ENCODE measurements at regions not wholly inside any gene's neighbourhood (a gene's known extent, or its start where the extent isn't known, plus 50 kb on each side); places are given as distances from the start of the nearest gene placed in this dataset.

DNA sequence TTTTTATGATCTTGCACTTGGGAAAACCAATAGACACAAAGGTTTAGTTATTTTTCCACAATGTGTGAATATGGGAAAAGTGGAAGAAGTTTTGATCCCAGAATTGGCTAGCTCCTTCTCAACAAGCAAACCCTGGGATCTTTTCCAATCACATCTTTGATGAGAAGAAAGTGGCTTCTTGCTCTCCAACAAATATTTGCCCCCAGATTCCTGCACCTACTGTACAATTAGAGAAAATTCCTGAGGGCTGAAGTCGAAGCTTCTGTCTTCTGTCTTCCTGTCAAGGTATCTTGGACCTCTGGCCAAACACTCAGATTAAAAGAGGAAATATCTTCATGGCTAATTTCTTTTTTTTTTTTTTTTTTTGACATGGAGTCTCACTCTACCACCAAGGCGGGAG, 113.1 kb upstream of the SLC45A1 start:
- no peak for TF ChIP-seq RAD21 (IDR thresholded peaks at IDR 0.05; ENCODE audit: low read depth)
- no peak for TF ChIP-seq CREB1 (IDR thresholded peaks at IDR 0.05; ENCODE audit: low read depth)
- TF ChIP-seq TEAD4 (IDR thresholded peaks at IDR 0.05): no peak
- TF ChIP-seq FOXM1 (IDR thresholded peaks at IDR 0.05; ENCODE audit: borderline replicate concordance, low read depth): no peak
- no peak for TF ChIP-seq YY1 (IDR thresholded peaks at IDR 0.05; ENCODE audit: low read depth)
- no peak for TF ChIP-seq CEBPB (IDR thresholded peaks at IDR 0.05)
- TF ChIP-seq EGR1 (IDR thresholded peaks at IDR 0.05): no peak

DNA sequence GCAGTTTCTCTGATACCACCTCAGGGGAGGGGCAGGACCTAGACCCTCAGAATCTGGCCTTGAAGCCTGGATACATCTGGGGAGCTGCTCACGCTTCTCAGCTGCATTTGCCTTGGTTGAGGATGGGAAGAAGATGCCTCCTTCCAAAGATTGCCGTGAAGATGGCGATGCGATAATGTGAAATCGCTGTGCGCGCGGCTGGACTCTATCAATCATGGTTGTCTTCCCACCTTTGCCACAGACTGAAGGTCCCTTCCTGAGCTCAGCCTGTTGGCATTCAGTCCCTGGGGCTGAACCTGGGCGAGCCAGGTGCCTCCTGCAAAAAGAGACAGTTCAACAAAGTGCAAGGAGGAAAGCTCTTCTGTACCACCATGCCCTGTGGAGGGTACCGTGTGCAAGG, 114.4 kb upstream of the SLC45A1 start:
- no peak for TF ChIP-seq RAD21 (IDR thresholded peaks at IDR 0.05; ENCODE audit: low read depth)
- TF ChIP-seq CEBPB (IDR thresholded peaks at IDR 0.05): no peak
- no peak for TF ChIP-seq YY1 (IDR thresholded peaks at IDR 0.05; ENCODE audit: low read depth)
- no peak for TF ChIP-seq REST (IDR thresholded peaks at IDR 0.05; ENCODE audit: low read depth)

GRCh38 chr1:8203056-8203455, 114.9 kb upstream of the SLC45A1 start:
- TF ChIP-seq REST (IDR thresholded peaks at IDR 0.05; ENCODE audit: low read depth): no peak
- TF ChIP-seq RAD21 (IDR thresholded peaks at IDR 0.05; ENCODE audit: low read depth): no peak
- no peak for TF ChIP-seq CEBPB (IDR thresholded peaks at IDR 0.05)
- TF ChIP-seq FOXM1 (IDR thresholded peaks at IDR 0.05; ENCODE audit: borderline replicate concordance, low read depth): no peak
- no peak for TF ChIP-seq USF1 (IDR thresholded peaks at IDR 0.05)
- no peak for TF ChIP-seq ZBTB7A (IDR thresholded peaks at IDR 0.05; ENCODE audit: low read depth)
- TF ChIP-seq TCF12 (IDR thresholded peaks at IDR 0.05; ENCODE audit: low read depth): no peak

DNA sequence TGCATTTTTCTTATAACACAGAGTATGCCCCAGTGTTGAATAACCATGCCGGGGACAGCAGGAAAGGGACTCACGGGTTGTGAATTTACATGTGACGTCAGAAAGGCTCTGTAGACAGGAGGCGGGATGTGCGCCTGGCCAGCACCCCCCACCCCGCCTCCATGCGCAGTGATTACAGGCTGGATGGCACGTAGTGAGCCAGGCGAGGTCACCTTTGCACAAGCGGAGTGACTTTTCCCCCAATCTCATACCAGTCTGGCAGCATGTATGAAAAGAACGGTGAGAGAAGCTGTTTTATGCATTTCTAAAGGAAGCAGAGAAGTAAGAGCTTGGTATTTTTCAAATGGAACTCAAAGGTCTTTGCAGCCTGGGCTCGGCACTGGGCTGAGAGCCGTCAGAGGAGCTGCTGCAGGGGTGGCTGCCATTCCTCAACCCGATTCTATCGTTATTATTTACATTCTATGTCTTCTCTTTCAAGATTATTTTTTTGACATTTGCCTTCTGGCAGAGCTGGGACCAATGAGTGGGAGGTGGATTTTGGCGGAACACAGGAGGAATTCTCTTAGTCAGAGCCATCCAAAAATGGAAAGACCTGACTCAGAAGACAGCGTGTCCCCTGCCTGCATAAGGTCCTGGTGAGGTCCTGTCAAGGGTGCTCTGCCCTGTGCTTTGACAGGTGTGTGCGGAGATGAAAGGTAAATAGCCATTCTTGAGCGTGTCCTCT, 115.6 kb upstream of the SLC45A1 start:
- TF ChIP-seq RAD21 (IDR thresholded peaks at IDR 0.05; ENCODE audit: low read depth): no peak

DNA sequence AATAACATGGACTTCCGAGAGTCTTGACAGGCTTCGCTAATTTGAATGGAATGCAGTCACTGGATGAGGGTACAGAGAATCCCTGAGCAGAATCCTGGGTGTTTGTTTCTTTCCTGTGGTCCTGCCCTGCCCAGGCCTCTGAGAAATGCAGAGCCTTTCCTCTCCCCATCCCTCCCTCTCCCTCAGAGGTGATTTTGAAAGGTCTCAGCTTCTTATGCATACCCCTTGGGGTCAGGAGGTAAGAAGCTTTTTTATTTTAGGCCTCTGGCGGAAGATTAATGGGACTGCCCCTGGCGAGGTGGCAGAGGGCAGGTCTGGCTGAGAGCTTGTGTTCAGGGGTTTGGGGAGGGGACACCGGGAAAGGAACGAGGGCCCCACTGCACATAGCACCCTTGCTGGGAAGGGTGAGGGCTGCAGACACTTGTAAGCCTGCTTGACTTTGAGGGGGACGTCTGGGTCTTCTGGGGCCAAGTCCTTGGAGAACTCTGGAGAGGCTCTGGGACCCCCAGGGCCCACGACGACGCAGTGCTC, 116.5 kb upstream of the SLC45A1 start:
- no peak for TF ChIP-seq MAX (IDR thresholded peaks at IDR 0.05)
- no peak for TF ChIP-seq USF1 (IDR thresholded peaks at IDR 0.05)

GRCh38 chr1:8200317-8201115, 117.4 kb upstream of the SLC45A1 start:
- TF ChIP-seq EGR1 (IDR thresholded peaks at IDR 0.05) (no peak), EP300 (IDR thresholded peaks at IDR 0.05; ENCODE audit: borderline replicate concordance) (no peak), USF1 (IDR thresholded peaks at IDR 0.05) (no peak), MAX (IDR thresholded peaks at IDR 0.05) (no peak), TEAD4 (IDR thresholded peaks at IDR 0.05) (no peak), CREB1 (IDR thresholded peaks at IDR 0.05; ENCODE audit: low read depth) (no peak), YY1 (IDR thresholded peaks at IDR 0.05; ENCODE audit: low read depth) (no peak), TAF1 (IDR thresholded peaks at IDR 0.05; ENCODE audit: low read depth) (no peak), ZBTB7A (IDR thresholded peaks at IDR 0.05; ENCODE audit: low read depth) (no peak), REST (IDR thresholded peaks at IDR 0.05; ENCODE audit: low read depth) (no peak), NFIC (IDR thresholded peaks at IDR 0.05) (no peak), FOXM1 (IDR thresholded peaks at IDR 0.05; ENCODE audit: borderline replicate concordance, low read depth) (no peak), CEBPB (IDR thresholded peaks at IDR 0.05) (no peak)

Data from Ishikawa (cell line).